Stimulated activated CD4-positive, alpha-beta T cell treated with anti-CD3 and anti-CD28 coated beads, TNF-alpha, amount 100 ng/mL, for 24 hours (primary cell): ENCODE measurements at regions not wholly inside any gene's neighbourhood (a gene's known extent, or its start where the extent isn't known, plus 50 kb on each side); places are given as distances from the start of the nearest gene placed in this dataset.

Experiments used
- DNase-seq, 3 experiments: peaks; one replicate each; pipeline ENCODE4 v3.0.0-alpha.2; 2020; ENCODE audit warnings: low read depth in 3 of 3

GRCh38 chr4:104418286-104418685 lies 76.4 kb downstream of the CXXC4 start:
- no peak for DNase-seq

DNA sequence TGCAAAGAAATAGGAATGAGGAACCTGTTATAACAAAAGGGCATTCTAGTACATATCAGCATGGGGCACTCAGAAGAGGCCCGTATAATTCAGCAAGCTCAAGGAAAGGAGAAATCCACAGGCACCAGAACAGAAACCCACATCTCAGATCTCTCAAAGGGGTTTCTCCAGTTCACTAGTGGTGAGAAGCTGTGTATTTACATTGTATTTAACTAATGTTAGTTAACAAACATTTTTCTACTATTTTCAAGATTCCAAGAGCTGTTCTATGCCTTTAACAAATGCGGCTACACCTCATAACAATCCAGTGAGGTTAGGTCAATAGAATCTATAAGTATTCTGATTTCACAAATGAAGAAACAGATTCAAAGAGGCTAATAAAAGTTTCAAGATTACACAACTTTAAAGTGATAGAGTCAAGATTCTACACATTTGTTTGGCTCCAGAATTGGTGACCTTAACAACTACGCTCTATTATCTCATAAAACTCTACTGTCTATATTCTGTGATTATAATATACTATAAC lies 77.3 kb downstream of the CXXC4 start:
- no peak for DNase-seq

- no peak for DNase-seq
Observed at GRCh38 chr4:104416725-104417356, 77.9 kb downstream of the CXXC4 start.

- no peak for DNase-seq
Observed at GRCh38 chr4:104413487-104413886, 81.2 kb downstream of the CXXC4 start.

GRCh38 chr4:104412344-104412743 lies 82.3 kb downstream of the CXXC4 start:
- no peak for DNase-seq

DNA sequence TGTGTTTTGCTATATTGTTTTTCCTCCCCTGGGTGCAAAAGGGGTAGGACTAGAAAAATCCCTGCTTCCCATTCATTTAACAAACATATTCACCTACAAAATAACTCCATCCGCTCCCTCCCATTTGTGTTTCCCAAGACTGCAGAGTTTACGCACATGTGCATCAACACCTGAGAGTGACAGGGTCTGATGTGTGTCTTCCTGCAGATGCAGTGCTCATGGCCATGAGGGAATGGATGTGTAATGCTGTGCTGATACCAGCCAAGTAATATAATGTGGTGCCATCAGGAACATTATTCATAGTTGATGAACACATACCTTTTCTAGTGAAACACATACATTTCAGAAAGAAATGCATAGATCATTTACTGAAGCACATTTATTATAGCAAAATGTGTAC lies 83.2 kb downstream of the CXXC4 start:
- no peak for DNase-seq

- no peak for DNase-seq
Observed at GRCh38 chr4:104408878-104409277, 85.8 kb downstream of the CXXC4 start.

DNA sequence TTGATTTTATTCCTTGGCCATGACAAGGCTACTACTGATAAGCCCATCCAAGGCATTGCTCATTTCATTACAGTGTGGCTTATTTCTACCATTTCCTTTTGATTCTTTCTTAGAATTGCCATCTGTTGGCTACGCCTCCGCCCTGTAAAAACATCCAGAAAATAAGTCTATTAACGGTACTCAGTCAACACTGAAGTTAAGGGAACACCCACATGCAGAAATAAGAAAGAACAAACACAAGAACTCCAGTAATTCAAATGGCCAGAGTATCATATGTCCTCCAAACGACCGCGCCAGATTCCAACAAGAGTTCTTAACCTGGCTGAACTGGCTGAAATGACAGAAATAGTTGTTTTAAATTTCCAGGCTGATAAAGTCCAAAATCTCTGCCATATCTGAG lies 90.3 kb downstream of the CXXC4 start:
- DNase-seq = no peak

DNA sequence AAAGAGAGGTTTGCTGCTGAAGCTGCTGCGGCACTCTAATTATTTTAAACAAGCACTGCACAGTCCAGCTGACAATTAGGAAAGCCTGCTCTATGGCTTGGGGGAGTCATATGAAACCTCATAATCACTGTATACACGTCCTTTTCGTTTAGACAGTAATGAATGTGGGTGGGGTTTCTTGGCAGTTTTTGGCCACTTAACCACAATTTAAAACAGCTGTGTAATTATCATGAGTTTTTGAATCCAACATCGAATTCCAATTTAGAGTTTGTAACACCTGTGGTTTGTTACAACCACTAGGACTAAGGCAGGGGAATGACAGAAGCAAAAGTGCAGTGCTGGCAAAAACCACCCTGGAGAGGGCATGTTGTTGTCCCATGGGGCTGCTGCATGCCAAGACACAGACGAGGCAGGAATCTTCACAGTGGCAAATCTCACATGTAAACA lies 99.5 kb downstream of the CXXC4 start:
- DNase-seq = no peak

DNA sequence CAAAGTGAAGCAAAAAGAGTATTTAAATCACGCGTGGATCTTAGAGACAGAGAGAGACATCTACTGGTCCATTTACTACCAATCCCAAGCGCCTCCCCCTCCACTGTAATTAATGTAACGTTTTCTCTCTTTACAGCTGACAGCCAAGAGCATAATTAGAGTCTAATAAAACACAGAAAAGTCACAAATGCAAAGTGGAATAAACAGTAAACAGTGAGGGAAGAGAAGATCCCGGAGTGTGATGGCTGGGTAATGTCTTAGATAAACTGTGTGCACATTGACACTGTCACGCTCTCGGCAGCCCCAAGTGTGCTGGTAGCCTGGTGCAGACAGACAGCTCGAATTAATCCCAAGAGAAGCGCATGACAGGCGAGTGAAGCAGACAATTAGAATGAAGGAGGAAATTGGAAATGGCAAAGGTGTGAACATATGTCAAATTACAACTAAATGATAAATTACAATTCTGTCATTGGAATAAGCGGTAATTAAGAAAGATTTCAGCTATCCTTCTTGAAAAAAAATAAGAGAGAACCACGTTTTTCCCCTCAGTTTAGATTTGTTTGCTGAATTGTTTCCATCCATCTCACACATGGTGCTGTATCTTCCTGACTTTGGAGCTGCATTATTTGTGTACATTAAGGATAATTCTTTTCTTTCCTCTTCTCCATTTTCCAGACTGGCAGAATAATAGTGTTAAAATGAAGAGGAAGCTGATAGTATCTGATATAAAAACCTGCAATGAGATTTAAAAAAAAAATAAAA lies 100.1 kb downstream of the CXXC4 start:
- DNase-seq = no peak

- no peak for DNase-seq
Observed at GRCh38 chr4:104393655-104394324, 100.9 kb downstream of the CXXC4 start.

DNA sequence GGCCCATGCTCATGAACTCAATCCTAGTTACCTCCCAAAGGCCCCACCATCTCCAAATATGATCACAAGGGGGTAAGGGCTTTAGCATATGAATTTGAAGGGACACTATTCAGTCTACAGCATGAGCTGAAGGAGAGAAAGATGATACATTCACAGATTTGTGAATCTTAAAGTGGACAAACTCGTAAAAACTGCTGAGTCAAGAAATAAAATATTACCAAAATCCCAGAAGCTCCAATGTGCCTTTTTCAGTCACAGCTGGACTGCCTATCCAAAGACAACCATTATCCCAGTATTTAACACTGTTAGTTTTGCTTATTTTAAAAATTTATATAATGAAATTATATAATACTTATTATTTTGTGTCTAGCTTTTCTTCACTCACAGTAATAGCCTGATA lies 109.0 kb downstream of the CXXC4 start:
- DNase-seq = no peak

DNA sequence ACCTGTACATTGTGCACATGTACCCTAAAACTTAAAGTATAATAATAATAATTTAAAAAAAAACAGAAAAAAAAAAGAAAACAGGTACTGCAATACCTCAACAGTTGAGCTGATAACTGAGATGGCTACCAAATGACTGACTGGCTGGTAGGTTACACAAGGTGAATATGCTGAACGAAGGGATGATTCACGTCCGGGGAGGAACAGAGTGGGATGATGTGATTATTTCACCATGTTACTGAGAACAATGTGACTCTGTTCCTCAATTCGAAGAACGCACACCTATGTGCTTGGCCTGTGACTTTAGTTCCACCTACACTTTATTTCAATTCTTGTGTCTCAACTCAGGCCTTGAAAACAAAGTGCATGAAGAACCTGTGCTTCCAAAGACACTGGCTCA lies 111.7 kb downstream of the CXXC4 start:
- DNase-seq = no peak

DNA sequence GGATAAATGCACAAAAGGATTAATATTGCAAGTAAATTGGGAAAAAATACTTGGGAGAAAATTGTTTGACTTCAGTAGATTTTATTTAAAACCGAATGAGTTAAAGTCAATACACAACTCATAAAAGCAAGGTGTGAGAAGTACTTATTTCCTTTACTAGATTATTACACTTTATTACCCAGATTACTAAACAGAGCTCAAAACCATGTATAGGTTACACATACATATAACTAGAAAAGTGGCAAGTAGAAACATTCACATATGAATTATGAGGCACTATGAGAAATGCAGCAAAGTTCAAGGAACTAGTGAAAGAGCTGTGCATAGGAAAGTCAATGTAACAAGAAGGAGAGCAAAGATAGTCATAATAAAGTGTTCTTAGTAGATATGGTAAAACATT lies 113.0 kb downstream of the CXXC4 start:
- DNase-seq = no peak

GRCh38 chr4:104365618-104366017 lies 129.1 kb downstream of the CXXC4 start:
- DNase-seq = no peak

DNA sequence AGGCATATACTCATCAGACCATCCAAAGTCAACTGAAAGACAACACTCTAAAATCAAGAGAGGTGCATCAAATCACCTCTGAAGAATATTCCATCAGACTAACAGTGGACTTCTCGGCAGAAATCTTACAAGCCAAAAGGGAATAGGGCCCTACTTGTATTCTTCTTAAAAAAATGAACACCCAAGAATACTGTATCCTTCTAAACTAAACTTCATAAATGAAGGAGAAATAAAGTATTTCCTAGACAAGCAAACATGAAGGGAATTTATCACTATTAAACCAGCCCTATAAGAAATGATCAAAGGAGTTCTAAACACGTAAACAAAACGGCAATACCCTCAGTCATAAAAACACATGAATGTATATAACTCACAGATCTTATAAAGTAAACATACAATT lies 141.2 kb downstream of the CXXC4 start:
- no peak for DNase-seq

GRCh38 chr4:104352211-104352610 lies 142.5 kb downstream of the CXXC4 start:
- DNase-seq = no peak

- no peak for DNase-seq
Observed at GRCh38 chr4:104351706-104352105, 143.0 kb downstream of the CXXC4 start.

- DNase-seq = no peak
Observed at GRCh38 chr4:104345598-104346242, 149.0 kb downstream of the CXXC4 start.

- DNase-seq = no peak
Observed at GRCh38 chr4:104344342-104344980, 150.2 kb downstream of the CXXC4 start.

- DNase-seq = no peak
Observed at GRCh38 chr4:104334410-104334809, 160.3 kb downstream of the CXXC4 start.
